HG03108 (cell line): ENCODE measurements at regions not wholly inside any gene's neighbourhood (a gene's known extent, or its start where the extent isn't known, plus 50 kb on each side); places are given as distances from the start of the nearest gene placed in this dataset.

ENCODE experiments used
- ATAC-seq: cut with Tn5 transposase; IDR thresholded peaks from one replicate; pipeline ENCODE4 v1.9.1; 2021; ENCODE audit warnings: moderate library complexity; ENCODE audit not compliant: unreplicated experiment

- no peak for ATAC-seq
Observed at GRCh38 chr14:40204441-40205175, 772.4 kb upstream of the FBXO33 start.

GRCh38 chr14:40199101-40199500, 766.9 kb upstream of the FBXO33 start:
- ATAC-seq, result no peak

GRCh38 chr14:40197344-40197743, 765.1 kb upstream of the FBXO33 start:
- no peak for ATAC-seq

GRCh38 chr14:40188006-40188405, 755.8 kb upstream of the FBXO33 start:
- no peak for ATAC-seq

- ATAC-seq, result no peak
Observed at GRCh38 chr14:40164083-40164482, 731.9 kb upstream of the FBXO33 start.

GRCh38 chr14:40139657-40140056, 707.4 kb upstream of the FBXO33 start:
- ATAC-seq, result no peak

GRCh38 chr14:40133463-40133862, 701.2 kb upstream of the FBXO33 start:
- ATAC-seq, result no peak

- ATAC-seq, result no peak
Observed at GRCh38 chr14:40129159-40129558, 696.9 kb upstream of the FBXO33 start.

GRCh38 chr14:40123816-40124215, 691.6 kb upstream of the FBXO33 start:
- ATAC-seq, result no peak

GRCh38 chr14:40122968-40123648, 690.9 kb upstream of the FBXO33 start:
- no peak for ATAC-seq

- ATAC-seq, result no peak
Observed at GRCh38 chr14:40119765-40120164, 687.5 kb upstream of the FBXO33 start.

GRCh38 chr14:40119321-40119720, 687.1 kb upstream of the FBXO33 start:
- no peak for ATAC-seq

- ATAC-seq, result no peak
Observed at GRCh38 chr14:40115583-40115982, 683.4 kb upstream of the FBXO33 start.

GRCh38 chr14:40113671-40114070, 681.4 kb upstream of the FBXO33 start:
- ATAC-seq, result no peak

- no peak for ATAC-seq
Observed at GRCh38 chr14:40100544-40101196, 668.4 kb upstream of the FBXO33 start.

GRCh38 chr14:40099316-40099715, 667.1 kb upstream of the FBXO33 start:
- no peak for ATAC-seq

GRCh38 chr14:40098468-40098867, 666.2 kb upstream of the FBXO33 start:
- ATAC-seq, result no peak

- ATAC-seq, result no peak
Observed at GRCh38 chr14:40096968-40097367, 664.7 kb upstream of the FBXO33 start.

GRCh38 chr14:40093800-40094199, 661.6 kb upstream of the FBXO33 start:
- no peak for ATAC-seq

- ATAC-seq, result no peak
Observed at GRCh38 chr14:40074169-40074568, 641.9 kb upstream of the FBXO33 start.

GRCh38 chr14:40072175-40072574, 639.9 kb upstream of the FBXO33 start:
- no peak for ATAC-seq
